ENCODE measurements at regions not wholly inside any gene's neighbourhood (a gene's known extent, or its start where the extent isn't known, plus 50 kb on each side); places are given as distances from the start of the nearest gene placed in this dataset.

DNA sequence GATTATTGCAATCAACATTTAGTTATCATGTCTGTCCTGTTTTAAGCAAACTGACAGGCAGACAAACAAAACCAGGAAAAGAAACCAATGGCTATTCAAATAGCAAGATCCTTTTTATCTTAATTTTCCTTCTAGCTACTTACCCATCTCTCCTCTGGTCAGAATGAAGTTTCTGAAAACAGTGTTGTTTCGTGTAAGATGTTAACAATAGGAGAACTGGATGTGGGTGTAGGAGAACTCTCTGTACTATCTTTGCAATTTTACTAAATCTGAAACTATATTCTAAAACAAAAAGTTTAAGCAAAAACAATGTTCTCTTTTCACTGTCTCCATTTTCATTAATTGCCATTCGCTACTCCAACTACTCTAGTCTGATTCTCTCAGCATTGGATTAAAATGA, 726.4 kb downstream of the ZNF385D start:
- Histone ChIP-seq H3K79me2 (ENCODE audit: insufficient read depth) (no peaks in the 10 kb centered on the region), H3K36me3 (ENCODE audit: low read depth) (no peaks in the 10 kb centered on the region), H2AFZ (no peak overlapping the region), H3K4me3 (no peak overlapping the region), H3K27ac (no peak overlapping the region), H3K9me2 (ENCODE audit: insufficient read depth) (no peaks in the 10 kb centered on the region), H3K4me1 (ENCODE audit: insufficient read depth) (no peaks in the 10 kb centered on the region), H3F3A (ENCODE audit: insufficient read depth) (no peaks in the 10 kb centered on the region), H3K27me3 (replicated peaks; ENCODE audit: insufficient read depth) (no peaks in the 10 kb centered on the region), H4K20me1 (ENCODE audit: insufficient read depth) (no peaks in the 10 kb centered on the region), H3K4me2 (ENCODE audit: unreplicated experiment) (no peak overlapping the region), H3K9me3 (ENCODE audit: low read depth) (no peaks in the 10 kb centered on the region), H3K9ac (no peak overlapping the region)
- TF ChIP-seq EZH2phosphoT487 (IDR thresholded peaks at IDR 0.05; ENCODE audit: insufficient read depth, low read depth) = no peak
- TF ChIP-seq EZH2 (IDR thresholded peaks at IDR 0.05; ENCODE audit: insufficient read depth, poor library complexity, severe bottlenecking) = no peak
- no peak for DNase-seq
- in situ Hi-C loops (cut with MboI) = no loop called here
- 76 to 88% methylated on average over 2 of the region's 2 CpGs for WGBS, 2 experiments (ENCODE audit: low coverage in 1 of 2, low lambda C conversion rate in 2 of 2, missing lambda C conversion rate in 2 of 2)

DNA sequence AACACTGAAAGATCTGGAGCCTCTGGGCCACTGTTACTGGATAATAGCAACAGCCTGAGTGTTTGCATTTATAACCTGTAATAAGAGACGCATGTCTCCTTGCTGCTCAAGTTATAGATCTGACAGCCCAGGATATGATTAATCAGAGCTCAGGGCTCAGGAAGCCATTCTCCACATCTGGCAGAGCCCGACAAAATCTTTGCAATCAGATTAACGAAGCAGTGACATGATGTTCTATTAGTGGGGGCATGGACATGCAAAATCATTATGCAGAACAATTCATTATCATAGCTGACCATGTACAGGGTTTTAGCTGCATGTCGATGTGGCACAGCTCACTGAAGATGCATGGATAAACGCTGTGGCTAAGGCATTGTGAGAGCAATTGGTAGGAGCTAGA, 730.3 kb downstream of the ZNF385D start:
- in situ Hi-C loops (cut with MboI) = no loop called here
- Histone ChIP-seq H3K4me1 (ENCODE audit: insufficient read depth) (no peaks in the 10 kb centered on the region), H3K27ac (no peak overlapping the region), H3K27me3 (replicated peaks; ENCODE audit: insufficient read depth) (no peaks in the 10 kb centered on the region), H3K4me3 (no peak overlapping the region), H2AFZ (no peak overlapping the region), H3K4me2 (ENCODE audit: unreplicated experiment) (no peak overlapping the region), H3K9ac (no peak overlapping the region), H4K20me1 (ENCODE audit: insufficient read depth) (no peaks in the 10 kb centered on the region), H3K36me3 (ENCODE audit: low read depth) (no peaks in the 10 kb centered on the region), H3K9me2 (ENCODE audit: insufficient read depth) (no peaks in the 10 kb centered on the region), H3K9me3 (ENCODE audit: low read depth) (no peaks in the 10 kb centered on the region), H3K79me2 (ENCODE audit: insufficient read depth) (no peaks in the 10 kb centered on the region), H3F3A (ENCODE audit: insufficient read depth) (no peaks in the 10 kb centered on the region)
- TF ChIP-seq EZH2phosphoT487 (IDR thresholded peaks at IDR 0.05; ENCODE audit: insufficient read depth, low read depth) (no peak), EZH2 (IDR thresholded peaks at IDR 0.05; ENCODE audit: insufficient read depth, poor library complexity, severe bottlenecking) (no peak)
- DNase-seq = no peak
- 54 to 57% methylated on average over 5 of the region's 5 CpGs for WGBS, 2 experiments (ENCODE audit: low coverage in 1 of 2, low lambda C conversion rate in 2 of 2, missing lambda C conversion rate in 2 of 2)

DNA sequence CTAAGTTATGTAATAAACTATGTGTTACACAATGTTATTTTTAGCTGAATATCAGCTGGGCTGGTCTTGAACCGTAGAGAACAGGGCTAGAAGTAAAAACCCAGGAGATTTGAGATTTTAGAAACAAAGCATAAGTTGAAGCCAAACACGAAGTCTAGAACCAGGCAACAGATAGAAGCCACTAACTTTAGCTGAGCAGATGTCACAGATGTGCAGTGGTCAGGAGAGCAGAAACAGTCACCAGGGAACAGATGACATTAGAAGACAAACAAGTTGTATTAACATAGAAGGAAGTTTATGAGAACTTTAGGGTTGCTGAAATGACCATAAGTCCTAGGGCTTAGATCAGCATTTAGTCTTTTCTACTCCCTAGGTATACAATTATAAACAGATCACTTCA, 731.0 kb downstream of the ZNF385D start:
- H3K36me3 ChIP-seq (ENCODE audit: low read depth) = no peaks in the 10 kb centered on the region
- no peak overlapping the region for H3K9ac ChIP-seq
- DNase-seq = no peak
- 18 to 20% methylated on average over 2 of the region's 2 CpGs for WGBS, 2 experiments (ENCODE audit: low coverage in 1 of 2, low lambda C conversion rate in 2 of 2, missing lambda C conversion rate in 2 of 2)
- no peaks in the 10 kb centered on the region for H3K9me3 ChIP-seq (ENCODE audit: low read depth)
- no peaks in the 10 kb centered on the region for H3K27me3 ChIP-seq (replicated peaks; ENCODE audit: insufficient read depth)
- H3F3A ChIP-seq (ENCODE audit: insufficient read depth) = no peaks in the 10 kb centered on the region
- in situ Hi-C loops (cut with MboI) = no loop called here
- H4K20me1 ChIP-seq (ENCODE audit: insufficient read depth) = no peaks in the 10 kb centered on the region
- H3K4me1 ChIP-seq (ENCODE audit: insufficient read depth) = no peaks in the 10 kb centered on the region
- TF ChIP-seq EZH2 (IDR thresholded peaks at IDR 0.05; ENCODE audit: insufficient read depth, poor library complexity, severe bottlenecking) (no peak), EZH2phosphoT487 (IDR thresholded peaks at IDR 0.05; ENCODE audit: insufficient read depth, low read depth) (no peak)
- no peaks in the 10 kb centered on the region for H3K9me2 ChIP-seq (ENCODE audit: insufficient read depth)
- no peak overlapping the region for H3K27ac ChIP-seq
- H3K4me2 ChIP-seq (ENCODE audit: unreplicated experiment) = no peak overlapping the region
- H3K4me3 ChIP-seq = no peak overlapping the region
- H3K79me2 ChIP-seq (ENCODE audit: insufficient read depth) = no peaks in the 10 kb centered on the region
- H2AFZ ChIP-seq = no peak overlapping the region

DNA sequence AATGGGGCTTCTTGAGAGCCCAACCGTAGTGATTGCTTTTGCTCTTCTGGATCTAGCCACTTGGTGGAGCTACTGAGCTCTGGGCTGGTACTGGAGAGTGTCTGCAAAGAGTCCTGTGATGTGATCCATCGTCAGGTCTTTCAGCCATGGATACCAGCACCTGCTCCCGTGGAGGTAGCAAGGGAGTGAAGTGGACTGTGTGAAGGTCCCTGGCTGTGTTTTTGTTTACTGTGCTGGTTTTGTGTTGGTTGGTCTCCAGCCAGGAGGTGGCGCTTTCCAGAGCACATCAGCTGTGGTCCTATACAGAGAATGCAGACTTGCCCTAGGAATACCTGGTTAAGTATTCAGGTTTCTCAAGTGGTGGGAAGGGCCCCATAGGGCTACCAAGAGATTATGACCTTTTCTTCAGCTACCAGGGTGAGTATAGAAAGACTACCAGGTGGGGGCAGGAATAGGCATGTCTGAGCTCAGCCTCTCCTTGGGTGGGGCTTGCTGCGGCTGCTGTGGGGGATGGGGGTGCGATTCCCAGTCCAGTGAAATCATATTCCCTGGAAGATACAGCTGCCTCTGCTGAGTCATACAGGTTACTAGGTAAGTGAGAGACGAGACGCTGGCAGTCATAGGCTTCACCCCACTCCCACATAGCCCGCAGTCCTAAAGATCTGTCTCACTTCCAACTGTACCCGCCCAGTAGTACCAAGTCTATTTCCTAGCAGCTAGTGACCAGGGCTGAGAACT, 733.7 kb downstream of the ZNF385D start:
- TF ChIP-seq EZH2 (IDR thresholded peaks at IDR 0.05; ENCODE audit: insufficient read depth, poor library complexity, severe bottlenecking) = no peak
- no peak for TF ChIP-seq EZH2phosphoT487 (IDR thresholded peaks at IDR 0.05; ENCODE audit: insufficient read depth, low read depth)
- DNase-seq = peak; percentile 4
- Histone ChIP-seq H3K27me3 (replicated peaks; ENCODE audit: insufficient read depth) (no peaks in the 10 kb centered on the region), H3K9me2 (ENCODE audit: insufficient read depth) (no peaks in the 10 kb centered on the region), H3K27ac (no peak overlapping the region), H3K36me3 (ENCODE audit: low read depth) (no peaks in the 10 kb centered on the region), H3K79me2 (ENCODE audit: insufficient read depth) (no peaks in the 10 kb centered on the region), H3K4me3 (no peak overlapping the region), H3K4me2 (ENCODE audit: unreplicated experiment) (no peak overlapping the region), H3F3A (ENCODE audit: insufficient read depth) (no peaks in the 10 kb centered on the region), H4K20me1 (ENCODE audit: insufficient read depth) (no peaks in the 10 kb centered on the region), H3K9me3 (ENCODE audit: low read depth) (no peaks in the 10 kb centered on the region), H3K4me1 (ENCODE audit: insufficient read depth) (no peaks in the 10 kb centered on the region), H2AFZ (no peak overlapping the region), H3K9ac (no peak overlapping the region)
- in situ Hi-C loops (cut with MboI) = no loop called here
- 88 to 93% methylated on average over 10 of the region's 10 CpGs for WGBS, 2 experiments (ENCODE audit: low coverage in 1 of 2, low lambda C conversion rate in 2 of 2, missing lambda C conversion rate in 2 of 2)

DNA sequence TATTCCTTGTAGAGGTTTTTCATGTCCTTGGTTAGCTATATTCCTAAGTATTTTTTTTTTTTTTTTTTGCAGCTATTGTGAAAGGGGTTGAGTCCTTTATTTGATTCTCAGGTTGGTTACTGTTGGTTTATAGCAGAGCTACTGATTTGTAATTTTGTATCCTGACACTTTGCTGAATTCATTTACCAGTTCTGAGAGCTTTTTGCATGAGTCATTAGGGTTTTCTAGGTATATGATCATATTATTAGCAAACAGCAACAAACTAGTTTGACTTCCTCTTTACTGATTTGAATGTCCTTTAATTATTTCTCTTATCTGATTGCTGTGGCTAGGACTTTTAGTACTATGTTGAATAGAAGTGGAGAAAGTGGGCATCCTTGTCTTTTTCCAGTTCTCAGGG, 737.4 kb downstream of the ZNF385D start:
- Histone ChIP-seq H3K27me3 (replicated peaks; ENCODE audit: insufficient read depth) (no peaks in the 10 kb centered on the region), H3K9ac (no peak overlapping the region), H4K20me1 (ENCODE audit: insufficient read depth) (no peaks in the 10 kb centered on the region), H3F3A (ENCODE audit: insufficient read depth) (no peaks in the 10 kb centered on the region), H3K4me2 (ENCODE audit: unreplicated experiment) (no peak overlapping the region), H3K9me3 (ENCODE audit: low read depth) (no peaks in the 10 kb centered on the region), H3K4me3 (no peak overlapping the region), H2AFZ (no peak overlapping the region), H3K79me2 (ENCODE audit: insufficient read depth) (no peaks in the 10 kb centered on the region), H3K27ac (no peak overlapping the region), H3K4me1 (ENCODE audit: insufficient read depth) (no peaks in the 10 kb centered on the region), H3K9me2 (ENCODE audit: insufficient read depth) (no peaks in the 10 kb centered on the region), H3K36me3 (ENCODE audit: low read depth) (no peaks in the 10 kb centered on the region)
- no peak for DNase-seq
- TF ChIP-seq EZH2 (IDR thresholded peaks at IDR 0.05; ENCODE audit: insufficient read depth, poor library complexity, severe bottlenecking) (no peak), EZH2phosphoT487 (IDR thresholded peaks at IDR 0.05; ENCODE audit: insufficient read depth, low read depth) (no peak)
- in situ Hi-C loops (cut with MboI) = no loop called here
